ENCODE measurements at regions not wholly inside any gene's neighbourhood (a gene's known extent, or its start where the extent isn't known, plus 50 kb on each side); places are given as distances from the start of the nearest gene placed in this dataset.

DNA sequence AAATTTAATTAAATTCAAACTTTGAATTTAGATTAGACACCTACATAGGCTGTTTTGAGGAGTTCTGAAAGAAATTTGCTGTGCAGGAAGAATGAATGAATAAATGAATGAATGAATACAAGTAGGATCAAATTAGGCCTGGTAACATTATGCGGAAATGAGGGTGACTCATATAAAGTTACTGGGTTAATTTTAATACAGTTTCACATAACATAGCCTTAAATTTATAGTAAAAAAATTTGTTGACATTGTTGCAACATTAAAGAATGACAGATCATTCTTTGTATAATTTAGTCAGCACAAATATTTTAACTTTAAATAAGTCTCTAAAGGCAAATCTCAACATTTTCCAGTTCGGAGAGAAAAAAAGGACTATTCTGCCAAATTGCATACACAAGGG lies 1293.1 kb upstream of the SLC39A10 start:
- TF ChIP-seq, protein P1, sequence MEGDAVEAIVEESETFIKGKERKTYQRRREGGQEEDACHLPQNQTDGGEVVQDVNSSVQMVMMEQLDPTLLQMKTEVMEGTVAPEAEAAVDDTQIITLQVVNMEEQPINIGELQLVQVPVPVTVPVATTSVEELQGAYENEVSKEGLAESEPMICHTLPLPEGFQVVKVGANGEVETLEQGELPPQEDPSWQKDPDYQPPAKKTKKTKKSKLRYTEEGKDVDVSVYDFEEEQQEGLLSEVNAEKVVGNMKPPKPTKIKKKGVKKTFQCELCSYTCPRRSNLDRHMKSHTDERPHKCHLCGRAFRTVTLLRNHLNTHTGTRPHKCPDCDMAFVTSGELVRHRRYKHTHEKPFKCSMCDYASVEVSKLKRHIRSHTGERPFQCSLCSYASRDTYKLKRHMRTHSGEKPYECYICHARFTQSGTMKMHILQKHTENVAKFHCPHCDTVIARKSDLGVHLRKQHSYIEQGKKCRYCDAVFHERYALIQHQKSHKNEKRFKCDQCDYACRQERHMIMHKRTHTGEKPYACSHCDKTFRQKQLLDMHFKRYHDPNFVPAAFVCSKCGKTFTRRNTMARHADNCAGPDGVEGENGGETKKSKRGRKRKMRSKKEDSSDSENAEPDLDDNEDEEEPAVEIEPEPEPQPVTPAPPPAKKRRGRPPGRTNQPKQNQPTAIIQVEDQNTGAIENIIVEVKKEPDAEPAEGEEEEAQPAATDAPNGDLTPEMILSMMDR (IDR thresholded peaks at IDR 0.05 in 8 of 11, conservative IDR thresholded peaks at IDR 0.05 in 3 of 11): no peak
- no peak for TF ChIP-seq POLR2AphosphoS5 (IDR thresholded peaks at IDR 0.05)

All from spleen (tissue), 7 donors.